Neural progenitor cell (in vitro differentiated cells): ENCODE measurements at regions not wholly inside any gene's neighbourhood (a gene's known extent, or its start where the extent isn't known, plus 50 kb on each side); places are given as distances from the start of the nearest gene placed in this dataset.

Experiments used
- DNase-seq: peaks from one replicate; pipeline ENCODE4 v3.0.0-alpha.2; 2016; ENCODE audit warnings: low spot score
- H2AFZ ChIP-seq: fragments of 200-600 bp; sonication (generic); replicated peaks from 2 replicates; pipeline ENCODE4 v1.6.1; 2016; ENCODE audit warnings: antibody characterized with exemption
- H3F3A ChIP-seq: fragments of 200-600 bp; sonication (generic); 2 replicates; pipeline ENCODE4 v1.6.1; 2016; ENCODE audit warnings: antibody characterized with exemption, low read depth
- H3K27ac ChIP-seq: fragments of 200-600 bp; sonication (generic); 2 replicates; pipeline ENCODE4 v1.5.1; 2016; ENCODE audit warnings: mild to moderate bottlenecking
- H3K27me3 ChIP-seq: fragments of 200-600 bp; sonication (generic); 2 replicates; pipeline ENCODE4 v1.6.1; 2016; ENCODE audit warnings: mild to moderate bottlenecking, moderate library complexity
- H3K36me3 ChIP-seq: fragments of 200-600 bp; sonication (generic); 2 replicates; pipeline ENCODE4 v1.5.1; 2016
- H3K4me1 ChIP-seq: fragments of 200-600 bp; sonication (generic); 2 replicates; pipeline ENCODE4 v1.6.1; 2016; ENCODE audit warnings: mixed run types
- H3K4me2 ChIP-seq: fragments of 200-600 bp; sonication (generic); 2 replicates; pipeline ENCODE4 v1.6.1; 2016
- H3K4me3 ChIP-seq: fragments of 200-600 bp; sonication (generic); 2 replicates; pipeline ENCODE4 v1.5.1; 2016
- H3K79me2 ChIP-seq: fragments of 200-600 bp; sonication (generic); 2 replicates; pipeline ENCODE4 v1.6.1; 2016; ENCODE audit warnings: low read depth
- H3K9ac ChIP-seq: fragments of 200-600 bp; sonication (generic); 2 replicates; pipeline ENCODE4 v1.6.1; 2016
- H3K9me3 ChIP-seq: fragments of 200-600 bp; sonication (generic); 2 replicates; pipeline ENCODE4 v1.5.1; 2016; ENCODE audit warnings: low read depth
- H4K20me1 ChIP-seq: fragments of 200-600 bp; sonication (generic); 2 replicates; pipeline ENCODE4 v1.6.1; 2016; ENCODE audit warnings: low read depth
- H3K27ac Mint-ChIP-seq: 3 replicates; pipeline ENCODE4 v1.8.0; 2021; ENCODE audit warnings: mixed read lengths
- H3K27me3 Mint-ChIP-seq: 2 replicates; pipeline ENCODE4 v1.8.0; 2022; ENCODE audit warnings: low read depth, mild to moderate bottlenecking, inconsistent platforms, moderate library complexity, mixed read lengths; ENCODE audit not compliant: insufficient read depth
- H3K36me3 Mint-ChIP-seq: 3 replicates; pipeline ENCODE4 v1.8.0; 2021; ENCODE audit warnings: mixed read lengths
- H3K4me1 Mint-ChIP-seq: 3 replicates; pipeline ENCODE4 v1.8.0; 2021; ENCODE audit warnings: mixed read lengths
- H3K4me3 Mint-ChIP-seq: 3 replicates; pipeline ENCODE4 v1.8.0; 2021; ENCODE audit warnings: mild to moderate bottlenecking, moderate library complexity, mixed read lengths
- H3K9me3 Mint-ChIP-seq: 3 replicates; pipeline ENCODE4 v1.8.0; 2020; ENCODE audit warnings: mixed read lengths
- EZH2 ChIP-seq: fragments of 200-600 bp; sonication (generic); IDR thresholded peaks from 2 replicates; pipeline ENCODE4 v1.6.1; 2017; ENCODE audit warnings: antibody characterized with exemption, mild to moderate bottlenecking, moderate library complexity
- EZH2phosphoT487 ChIP-seq: fragments of 200-600 bp; sonication (generic); IDR thresholded peaks from 2 replicates; pipeline ENCODE4 v1.6.1; 2017; ENCODE audit warnings: antibody characterized with exemption
- TF ChIP-seq, protein P1 (sequence below): fragments of 200-600 bp; sonication (generic); IDR thresholded peaks from 2 replicates; pipeline ENCODE4 v1.5.1; 2017; ENCODE audit warnings: antibody characterized with exemption, mild to moderate bottlenecking

DNA sequence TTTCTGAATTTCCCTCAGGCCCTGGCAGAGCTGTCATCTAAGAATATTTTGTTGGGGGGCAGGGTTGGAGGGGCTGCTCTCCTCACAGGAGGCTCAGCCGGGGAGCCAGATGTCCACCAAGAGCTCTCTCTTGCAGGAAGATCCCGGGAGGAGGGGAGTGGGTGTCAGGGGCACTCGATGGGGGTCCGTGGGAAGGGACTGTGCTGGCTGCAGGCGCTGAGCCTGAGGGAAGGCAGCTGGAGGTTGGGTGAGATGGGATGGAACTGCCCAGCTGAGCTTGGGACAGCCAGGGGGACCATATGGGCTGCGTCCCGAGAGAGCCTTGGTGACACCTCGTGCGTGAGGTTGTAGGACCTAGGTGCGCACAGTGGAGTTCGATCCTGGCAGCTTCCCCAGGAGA lies 111.2 kb upstream of the GSE1 start:
- no peak for DNase-seq
- Histone ChIP-seq H3K4me3 (no peak overlapping the region), H3K79me2 (no peaks in the 10 kb centered on the region), H3K9ac (no peak overlapping the region), H3K4me2 (no peak overlapping the region), H2AFZ (no peak overlapping the region), H3F3A (peaks cover 10% of the 10 kb centered on the region), H4K20me1 (no peaks in the 10 kb centered on the region), H3K27me3 (no peaks in the 10 kb centered on the region), H3K9me3 (no peaks in the 10 kb centered on the region), H3K4me1 (peaks cover 7% of the 10 kb centered on the region), H3K27ac (no peak overlapping the region), H3K36me3 (no peaks in the 10 kb centered on the region)
- H3K4me1 Mint-ChIP-seq, result peaks cover 52% of the 10 kb centered on the region
- peak overlapping the region; percentile 50 for H3K27ac Mint-ChIP-seq
- H3K4me3 Mint-ChIP-seq, result peak overlapping the region; percentile 27
- H3K9me3 Mint-ChIP-seq, result no peaks in the 10 kb centered on the region
- H3K36me3 Mint-ChIP-seq, result no peaks in the 10 kb centered on the region
- H3K27me3 Mint-ChIP-seq, result peaks cover 10% of the 10 kb centered on the region
- TF ChIP-seq EZH2phosphoT487 (no peak), EZH2 (no peak)
- TF ChIP-seq, protein P1, sequence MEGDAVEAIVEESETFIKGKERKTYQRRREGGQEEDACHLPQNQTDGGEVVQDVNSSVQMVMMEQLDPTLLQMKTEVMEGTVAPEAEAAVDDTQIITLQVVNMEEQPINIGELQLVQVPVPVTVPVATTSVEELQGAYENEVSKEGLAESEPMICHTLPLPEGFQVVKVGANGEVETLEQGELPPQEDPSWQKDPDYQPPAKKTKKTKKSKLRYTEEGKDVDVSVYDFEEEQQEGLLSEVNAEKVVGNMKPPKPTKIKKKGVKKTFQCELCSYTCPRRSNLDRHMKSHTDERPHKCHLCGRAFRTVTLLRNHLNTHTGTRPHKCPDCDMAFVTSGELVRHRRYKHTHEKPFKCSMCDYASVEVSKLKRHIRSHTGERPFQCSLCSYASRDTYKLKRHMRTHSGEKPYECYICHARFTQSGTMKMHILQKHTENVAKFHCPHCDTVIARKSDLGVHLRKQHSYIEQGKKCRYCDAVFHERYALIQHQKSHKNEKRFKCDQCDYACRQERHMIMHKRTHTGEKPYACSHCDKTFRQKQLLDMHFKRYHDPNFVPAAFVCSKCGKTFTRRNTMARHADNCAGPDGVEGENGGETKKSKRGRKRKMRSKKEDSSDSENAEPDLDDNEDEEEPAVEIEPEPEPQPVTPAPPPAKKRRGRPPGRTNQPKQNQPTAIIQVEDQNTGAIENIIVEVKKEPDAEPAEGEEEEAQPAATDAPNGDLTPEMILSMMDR, result no peak

DNA sequence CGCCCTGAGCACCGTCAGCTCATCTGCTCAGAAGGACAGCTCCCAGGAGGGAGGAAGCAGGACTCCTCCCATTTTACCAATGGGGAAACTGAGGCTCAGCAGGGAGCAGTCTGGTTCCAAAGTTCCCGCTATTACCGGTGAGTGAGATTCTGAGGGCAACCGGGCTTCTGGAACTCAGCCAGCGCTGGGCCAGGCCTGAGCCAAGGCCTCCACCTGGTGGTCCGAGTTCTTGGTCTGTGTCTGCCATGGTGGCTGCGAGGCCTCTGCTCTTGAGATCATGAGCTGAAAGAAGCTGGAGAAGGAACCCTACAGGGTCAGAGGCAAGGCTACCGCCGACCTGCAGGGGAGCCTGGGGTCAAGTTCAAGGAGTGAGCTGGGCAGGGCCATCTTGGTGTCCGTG lies 110.8 kb upstream of the GSE1 start:
- Histone ChIP-seq H4K20me1 (no peaks in the 10 kb centered on the region), H3K4me2 (no peak overlapping the region), H3K9me3 (no peaks in the 10 kb centered on the region), H3K36me3 (no peaks in the 10 kb centered on the region), H3F3A (peaks cover 10% of the 10 kb centered on the region), H3K9ac (no peak overlapping the region), H3K4me1 (peaks cover 9% of the 10 kb centered on the region), H3K27me3 (no peaks in the 10 kb centered on the region), H2AFZ (no peak overlapping the region), H3K79me2 (no peaks in the 10 kb centered on the region), H3K4me3 (no peak overlapping the region), H3K27ac (no peak overlapping the region)
- Mint-ChIP-seq H3K36me3 (no peaks in the 10 kb centered on the region), H3K4me3 (no peak overlapping the region), H3K27me3 (peaks cover 10% of the 10 kb centered on the region), H3K27ac (peak overlapping the region; percentile 72), H3K4me1 (peaks cover 56% of the 10 kb centered on the region), H3K9me3 (no peaks in the 10 kb centered on the region)
- TF ChIP-seq EZH2 (no peak), EZH2phosphoT487 (no peak)
- TF ChIP-seq, protein P1, result no peak
- DNase-seq, result no peak

DNA sequence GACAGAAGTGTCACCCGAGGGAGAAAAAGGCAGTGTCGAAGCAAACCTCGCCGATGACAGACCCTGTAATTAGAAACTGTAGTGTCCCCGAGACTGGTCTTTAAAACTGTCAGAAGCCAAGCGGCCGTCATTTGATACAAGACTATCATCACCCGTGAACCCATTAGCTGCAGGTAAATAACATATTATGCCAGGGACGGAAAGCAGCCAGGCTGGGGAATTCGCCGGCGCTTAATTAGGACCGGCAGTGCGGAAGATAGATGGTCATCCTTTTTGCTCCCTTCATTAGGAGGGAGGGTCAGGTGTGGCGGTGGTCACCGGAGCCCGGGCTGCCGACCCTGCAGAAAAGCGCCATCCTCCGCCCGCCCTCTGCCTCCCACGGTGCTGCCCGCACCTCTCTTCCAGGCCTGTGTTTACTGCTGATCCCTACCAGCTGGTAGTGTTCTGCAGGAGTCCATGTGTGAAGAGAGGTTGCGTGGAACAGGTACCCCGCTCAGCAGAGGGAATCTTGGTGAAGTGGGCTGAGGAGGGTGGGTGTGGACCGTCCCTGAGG lies 109.4 kb upstream of the GSE1 start:
- TF ChIP-seq EZH2phosphoT487 (no peak), EZH2 (no peak)
- TF ChIP-seq, protein P1, result no peak
- Histone ChIP-seq H3K9me3 (no peaks in the 10 kb centered on the region), H3K27me3 (no peaks in the 10 kb centered on the region), H3K9ac (no peak overlapping the region), H3K79me2 (no peaks in the 10 kb centered on the region), H3K4me2 (no peak overlapping the region), H3K36me3 (no peaks in the 10 kb centered on the region), H3K4me1 (peaks cover 13% of the 10 kb centered on the region), H3F3A (peaks cover 10% of the 10 kb centered on the region), H2AFZ (no peak overlapping the region), H3K27ac (no peak overlapping the region), H4K20me1 (no peaks in the 10 kb centered on the region), H3K4me3 (no peak overlapping the region)
- DNase-seq, result no peak
- peaks cover 7% of the 10 kb centered on the region for H3K27me3 Mint-ChIP-seq
- peaks cover 58% of the 10 kb centered on the region for H3K4me1 Mint-ChIP-seq
- no peaks in the 10 kb centered on the region for H3K9me3 Mint-ChIP-seq
- no peaks in the 10 kb centered on the region for H3K36me3 Mint-ChIP-seq
- H3K4me3 Mint-ChIP-seq, result no peak overlapping the region
- peak overlapping the region; percentile 22 for H3K27ac Mint-ChIP-seq
